ENCODE measurements at regions not wholly inside any gene's neighbourhood (a gene's known extent, or its start where the extent isn't known, plus 50 kb on each side); places are given as distances from the start of the nearest gene placed in this dataset.

GRCh38 chr11:70544067-70544773 lies 145.9 kb downstream of the CTTN start:
- Histone ChIP-seq H3K9ac (ENCODE audit: low read depth in 1 of 2, low read length in 2 of 2) (no peak overlapping the region), H3K36me3 (ENCODE audit: control insufficient read depth in 2 of 2, insufficient read depth in 2 of 2, low read length in 2 of 2) (no peaks in the 10 kb centered on the region), H3K27ac (ENCODE audit: low read depth in 2 of 2, low read length in 2 of 2) (no peak overlapping the region), H3K4me1 (ENCODE audit: control insufficient read depth in 2 of 2, insufficient read depth in 2 of 2, low read length in 2 of 2) (no peaks in the 10 kb centered on the region), H3K27me3 (ENCODE audit: control insufficient read depth in 2 of 2, insufficient read depth in 2 of 2, low read length in 2 of 2) (no peaks in the 10 kb centered on the region), H3K4me3 (ENCODE audit: low read length in 2 of 2) (no peak overlapping the region), H3K9me3 (ENCODE audit: control insufficient read depth in 2 of 2, low read length in 2 of 2) (no peaks in the 10 kb centered on the region)

DNA sequence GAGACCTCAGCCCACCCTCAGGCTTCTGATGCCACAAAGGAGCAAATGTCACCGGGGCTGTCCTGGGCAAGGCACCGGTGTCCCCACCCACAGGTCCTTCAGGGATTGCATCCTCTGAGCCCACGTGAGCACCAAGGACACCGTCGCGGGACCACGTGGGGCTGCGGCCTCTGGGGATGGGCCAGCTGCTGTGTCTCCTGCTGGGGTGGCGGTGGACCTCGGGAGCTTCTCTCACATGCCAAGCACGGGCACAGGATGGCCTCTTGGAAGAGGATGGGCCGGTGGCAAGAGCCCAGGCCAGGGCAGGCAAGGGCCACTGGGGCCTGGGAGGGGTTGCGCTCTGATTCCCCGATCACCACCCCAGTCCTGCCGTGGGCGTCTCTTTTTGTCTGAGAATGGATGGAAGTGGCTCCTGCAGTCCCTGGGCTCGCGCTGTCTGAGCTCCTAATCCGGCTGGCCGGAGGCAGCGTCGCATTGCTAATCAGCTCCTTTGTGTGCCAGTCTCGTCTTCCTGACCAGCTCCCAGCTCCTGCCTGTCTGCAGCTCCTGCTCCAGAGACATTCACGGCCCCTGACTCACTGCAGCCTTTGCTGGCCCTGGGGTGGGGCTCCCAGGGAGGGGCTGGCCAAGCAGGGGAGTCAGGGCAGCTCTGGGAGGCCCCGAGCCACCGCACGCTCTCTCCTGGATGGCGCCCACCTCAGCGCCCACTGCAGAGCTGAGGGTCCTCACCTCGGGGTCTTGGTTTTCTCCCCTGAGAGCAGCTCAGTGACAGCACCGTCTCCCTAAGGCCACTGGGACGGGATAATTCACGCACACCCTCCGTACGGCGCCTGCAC lies 146.7 kb downstream of the CTTN start:
- Histone ChIP-seq H3K4me1 (ENCODE audit: control insufficient read depth in 2 of 2, insufficient read depth in 2 of 2, low read length in 2 of 2) (no peaks in the 10 kb centered on the region), H3K36me3 (ENCODE audit: control insufficient read depth in 2 of 2, insufficient read depth in 2 of 2, low read length in 2 of 2) (no peaks in the 10 kb centered on the region), H3K9me3 (ENCODE audit: control insufficient read depth in 2 of 2, low read length in 2 of 2) (no peaks in the 10 kb centered on the region), H3K27ac (ENCODE audit: low read depth in 2 of 2, low read length in 2 of 2) (no peak overlapping the region), H3K27me3 (ENCODE audit: control insufficient read depth in 2 of 2, insufficient read depth in 2 of 2, low read length in 2 of 2) (no peaks in the 10 kb centered on the region), H3K4me3 (ENCODE audit: low read length in 2 of 2) (no peak overlapping the region), H3K9ac (ENCODE audit: low read depth in 1 of 2, low read length in 2 of 2) (no peak overlapping the region)

- H3K9ac ChIP-seq (ENCODE audit: low read depth in 1 of 2, low read length in 2 of 2), result no peak overlapping the region
- H3K27ac ChIP-seq (ENCODE audit: low read depth in 2 of 2, low read length in 2 of 2), result no peak overlapping the region
- no peaks in the 10 kb centered on the region for H3K4me1 ChIP-seq (ENCODE audit: control insufficient read depth in 2 of 2, insufficient read depth in 2 of 2, low read length in 2 of 2)
- no peaks in the 10 kb centered on the region for H3K36me3 ChIP-seq (ENCODE audit: control insufficient read depth in 2 of 2, insufficient read depth in 2 of 2, low read length in 2 of 2)
- H3K27me3 ChIP-seq (ENCODE audit: control insufficient read depth in 2 of 2, insufficient read depth in 2 of 2, low read length in 2 of 2), result no peaks in the 10 kb centered on the region
- no peaks in the 10 kb centered on the region for H3K9me3 ChIP-seq (ENCODE audit: control insufficient read depth in 2 of 2, low read length in 2 of 2)
- no peak overlapping the region for H3K4me3 ChIP-seq (ENCODE audit: low read length in 2 of 2)
Observed at GRCh38 chr11:70545610-70545912, 147.2 kb downstream of the CTTN start.

- H3K27me3 ChIP-seq (ENCODE audit: control insufficient read depth in 2 of 2, insufficient read depth in 2 of 2, low read length in 2 of 2), result no peaks in the 10 kb centered on the region
Observed at GRCh38 chr11:70546191-70546940, 148.0 kb downstream of the CTTN start.

GRCh38 chr11:70547386-70547785 lies 149.1 kb downstream of the CTTN start:
- H3K36me3 ChIP-seq (ENCODE audit: control insufficient read depth in 2 of 2, insufficient read depth in 2 of 2, low read length in 2 of 2), result no peaks in the 10 kb centered on the region
- H3K27me3 ChIP-seq (ENCODE audit: control insufficient read depth in 2 of 2, insufficient read depth in 2 of 2, low read length in 2 of 2), result no peaks in the 10 kb centered on the region
- H3K9me3 ChIP-seq (ENCODE audit: control insufficient read depth in 2 of 2, low read length in 2 of 2), result no peaks in the 10 kb centered on the region
- H3K9ac ChIP-seq (ENCODE audit: low read depth in 1 of 2, low read length in 2 of 2), result no peak overlapping the region
- H3K4me1 ChIP-seq (ENCODE audit: control insufficient read depth in 2 of 2, insufficient read depth in 2 of 2, low read length in 2 of 2), result no peaks in the 10 kb centered on the region
- no peak overlapping the region for H3K4me3 ChIP-seq (ENCODE audit: low read length in 2 of 2)
- H3K27ac ChIP-seq (ENCODE audit: low read depth in 2 of 2, low read length in 2 of 2), result no peak overlapping the region

More at GRCh38 chr11:70546191-70546940, 148.0 kb downstream of the CTTN start:
- Histone ChIP-seq H3K36me3 (ENCODE audit: control insufficient read depth in 2 of 2, insufficient read depth in 2 of 2, low read length in 2 of 2) (no peaks in the 10 kb centered on the region), H3K9me3 (ENCODE audit: control insufficient read depth in 2 of 2, low read length in 2 of 2) (no peaks in the 10 kb centered on the region), H3K27ac (ENCODE audit: low read depth in 2 of 2, low read length in 2 of 2) (no peak overlapping the region), H3K4me3 (ENCODE audit: low read length in 2 of 2) (no peak overlapping the region), H3K9ac (ENCODE audit: low read depth in 1 of 2, low read length in 2 of 2) (no peak overlapping the region), H3K4me1 (ENCODE audit: control insufficient read depth in 2 of 2, insufficient read depth in 2 of 2, low read length in 2 of 2) (no peaks in the 10 kb centered on the region)

DNA sequence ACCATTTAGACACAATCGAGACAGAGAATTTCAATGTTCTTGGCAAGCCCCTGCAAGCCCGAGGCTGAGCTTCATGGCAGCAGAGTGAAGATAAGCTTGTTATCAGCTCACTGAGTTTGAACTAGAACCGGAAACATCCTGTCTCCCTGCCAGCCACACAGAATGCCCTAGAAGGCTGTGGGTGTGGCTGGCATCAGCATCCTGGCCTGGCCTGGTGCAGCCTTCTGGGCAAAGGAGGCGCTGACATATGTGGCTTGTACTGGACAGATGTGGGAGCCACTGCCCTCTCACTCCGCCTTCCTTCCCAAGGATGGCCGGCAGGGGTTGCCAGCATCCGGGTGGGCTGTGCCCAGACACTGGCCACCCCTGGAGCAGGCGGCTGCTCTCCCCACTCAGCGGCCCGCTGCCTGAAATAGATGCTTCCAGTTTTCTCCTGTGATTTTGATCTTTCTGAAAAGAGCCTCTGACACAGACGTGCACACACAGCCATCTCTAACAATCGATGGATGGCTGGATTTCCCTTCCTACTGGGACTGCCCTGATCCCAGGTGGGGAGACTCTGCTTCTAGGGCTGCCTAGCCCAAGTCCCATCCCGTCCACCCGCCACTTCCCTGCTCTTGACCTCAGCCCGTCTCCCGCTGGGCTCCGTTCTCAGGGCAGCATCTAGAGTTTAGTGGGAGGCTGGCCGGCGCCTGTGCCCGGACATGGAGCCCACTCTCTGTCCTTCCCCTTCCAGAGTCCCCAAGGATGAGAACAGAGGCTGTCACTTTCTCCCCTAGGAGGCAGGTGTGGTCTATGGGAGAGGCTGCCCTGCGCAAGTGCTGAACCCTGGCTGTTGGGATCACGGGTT lies 149.7 kb downstream of the CTTN start:
- H3K36me3 ChIP-seq (ENCODE audit: control insufficient read depth in 2 of 2, insufficient read depth in 2 of 2, low read length in 2 of 2), result no peaks in the 10 kb centered on the region
- H3K27me3 ChIP-seq (ENCODE audit: control insufficient read depth in 2 of 2, insufficient read depth in 2 of 2, low read length in 2 of 2), result no peaks in the 10 kb centered on the region
- H3K4me3 ChIP-seq (ENCODE audit: low read length in 2 of 2), result no peak overlapping the region
- H3K9ac ChIP-seq (ENCODE audit: low read depth in 1 of 2, low read length in 2 of 2), result no peak overlapping the region
- H3K9me3 ChIP-seq (ENCODE audit: control insufficient read depth in 2 of 2, low read length in 2 of 2), result no peaks in the 10 kb centered on the region
- H3K4me1 ChIP-seq (ENCODE audit: control insufficient read depth in 2 of 2, insufficient read depth in 2 of 2, low read length in 2 of 2), result no peaks in the 10 kb centered on the region
- no peak overlapping the region for H3K27ac ChIP-seq (ENCODE audit: low read depth in 2 of 2, low read length in 2 of 2)

GRCh38 chr11:70548976-70549375 lies 150.6 kb downstream of the CTTN start:
- H3K4me3 ChIP-seq (ENCODE audit: low read length in 2 of 2), result no peak overlapping the region

DNA sequence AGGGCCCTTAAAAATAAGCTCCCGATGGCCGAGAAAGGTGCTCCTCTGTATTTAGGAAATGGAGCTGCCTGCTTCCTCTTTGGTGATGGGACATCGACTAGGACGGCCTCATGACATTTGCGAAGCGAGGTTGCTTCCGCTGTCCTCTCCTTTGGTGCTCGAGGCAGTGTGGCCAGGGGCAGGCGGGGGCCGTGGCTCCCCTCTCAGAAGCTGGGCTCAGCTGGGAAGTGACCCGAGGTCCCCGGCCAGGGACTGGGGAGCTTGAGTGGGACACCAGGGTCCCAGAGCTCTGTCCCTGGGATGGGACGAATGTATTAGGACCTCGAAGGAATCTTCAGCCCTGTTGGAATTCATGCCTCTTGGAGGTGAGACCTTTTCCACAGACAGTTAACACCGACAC lies 151.1 kb downstream of the CTTN start:
- Histone ChIP-seq H3K9me3 (ENCODE audit: control insufficient read depth in 2 of 2, low read length in 2 of 2) (no peaks in the 10 kb centered on the region), H3K9ac (ENCODE audit: low read depth in 1 of 2, low read length in 2 of 2) (no peak overlapping the region), H3K36me3 (ENCODE audit: control insufficient read depth in 2 of 2, insufficient read depth in 2 of 2, low read length in 2 of 2) (no peaks in the 10 kb centered on the region), H3K4me1 (ENCODE audit: control insufficient read depth in 2 of 2, insufficient read depth in 2 of 2, low read length in 2 of 2) (no peaks in the 10 kb centered on the region), H3K27ac (ENCODE audit: low read depth in 2 of 2, low read length in 2 of 2) (no peak overlapping the region), H3K27me3 (ENCODE audit: control insufficient read depth in 2 of 2, insufficient read depth in 2 of 2, low read length in 2 of 2) (no peaks in the 10 kb centered on the region), H3K4me3 (ENCODE audit: low read length in 2 of 2) (no peak overlapping the region)

More at GRCh38 chr11:70548976-70549375, 150.6 kb downstream of the CTTN start:
- no peaks in the 10 kb centered on the region for H3K4me1 ChIP-seq (ENCODE audit: control insufficient read depth in 2 of 2, insufficient read depth in 2 of 2, low read length in 2 of 2)
- no peaks in the 10 kb centered on the region for H3K36me3 ChIP-seq (ENCODE audit: control insufficient read depth in 2 of 2, insufficient read depth in 2 of 2, low read length in 2 of 2)
- no peak overlapping the region for H3K9ac ChIP-seq (ENCODE audit: low read depth in 1 of 2, low read length in 2 of 2)
- H3K9me3 ChIP-seq (ENCODE audit: control insufficient read depth in 2 of 2, low read length in 2 of 2), result no peaks in the 10 kb centered on the region
- H3K27me3 ChIP-seq (ENCODE audit: control insufficient read depth in 2 of 2, insufficient read depth in 2 of 2, low read length in 2 of 2), result no peaks in the 10 kb centered on the region
- H3K27ac ChIP-seq (ENCODE audit: low read depth in 2 of 2, low read length in 2 of 2), result no peak overlapping the region

- H3K4me1 ChIP-seq (ENCODE audit: control insufficient read depth in 2 of 2, insufficient read depth in 2 of 2, low read length in 2 of 2), result no peaks in the 10 kb centered on the region
- no peaks in the 10 kb centered on the region for H3K9me3 ChIP-seq (ENCODE audit: control insufficient read depth in 2 of 2, low read length in 2 of 2)
- no peaks in the 10 kb centered on the region for H3K36me3 ChIP-seq (ENCODE audit: control insufficient read depth in 2 of 2, insufficient read depth in 2 of 2, low read length in 2 of 2)
- H3K4me3 ChIP-seq (ENCODE audit: low read length in 2 of 2), result no peak overlapping the region
- H3K27me3 ChIP-seq (ENCODE audit: control insufficient read depth in 2 of 2, insufficient read depth in 2 of 2, low read length in 2 of 2), result no peaks in the 10 kb centered on the region
- H3K27ac ChIP-seq (ENCODE audit: low read depth in 2 of 2, low read length in 2 of 2), result no peak overlapping the region
- no peak overlapping the region for H3K9ac ChIP-seq (ENCODE audit: low read depth in 1 of 2, low read length in 2 of 2)
Observed at GRCh38 chr11:70549796-70550195, 151.5 kb downstream of the CTTN start.
